CD14-positive monocyte (primary cell): ENCODE measurements at regions not wholly inside any gene's neighbourhood (a gene's known extent, or its start where the extent isn't known, plus 50 kb on each side); places are given as distances from the start of the nearest gene placed in this dataset.

Source experiments
- DNase-seq, 3 donors: peaks; one replicate each; pipeline ENCODE4 v3.0.0-alpha.2; 2011 to 2022
- H2AFZ ChIP-seq: 2 replicates; pipeline ENCODE4 v1.6.0; 2012; ENCODE audit warnings: mild to moderate bottlenecking, low read depth, low read length, inconsistent platforms; ENCODE audit not compliant: insufficient read depth, poor library complexity, severe bottlenecking
- H3K27ac ChIP-seq, 2 donors: 1 replicate in 1 of 2; 2 replicates in 1 of 2; pipeline ENCODE4 v1.5.1; 2012 to 2013; ENCODE audit warnings: low read length in 2 of 2, control low read depth in 1 of 2, inconsistent platforms in 1 of 2, low read depth in 1 of 2, mild to moderate bottlenecking in 1 of 2
- H3K27me3 ChIP-seq, 2 donors: one replicate each; pipeline versions ENCODE4 v1.6.0 to v1.6.1; 2011 to 2013; ENCODE audit warnings: low read length in 2 of 2; ENCODE audit not compliant: control insufficient read depth in 2 of 2, insufficient read depth in 2 of 2
- H3K36me3 ChIP-seq, 2 donors: replicated peaks in 1 of 2; 1 replicate in 1 of 2; 2 replicates in 1 of 2; pipeline versions ENCODE4 v1.5.1 to v1.6.1; 2012 to 2013; ENCODE audit warnings: low read length in 2 of 2, control low read depth in 1 of 2, inconsistent platforms in 1 of 2, mild to moderate bottlenecking in 1 of 2; ENCODE audit not compliant: insufficient read depth in 2 of 2, control insufficient read depth in 1 of 2
- H3K4me1 ChIP-seq, 2 donors: 1 replicate in 1 of 2; 2 replicates in 1 of 2; pipeline versions ENCODE4 v1.5.1 to v1.6.1; 2012 to 2013; ENCODE audit warnings: low read length in 2 of 2, control low read depth in 1 of 2, inconsistent platforms in 1 of 2, mild to moderate bottlenecking in 1 of 2, moderate library complexity in 1 of 2; ENCODE audit not compliant: insufficient read depth in 2 of 2, control insufficient read depth in 1 of 2
- H3K4me2 ChIP-seq: replicated peaks from 2 replicates; pipeline ENCODE3; 2012; ENCODE audit warnings: low read length, moderate library complexity, mild to moderate bottlenecking; ENCODE audit not compliant: poor library complexity, severe bottlenecking; ENCODE audit errors: extremely low read depth
- H3K4me3 ChIP-seq, 3 experiments: fragments of 200-600 bp in 1 of 3; sonication (generic) in 1 of 3; replicated peaks in 1 of 3; 1 replicate in 2 of 3; 2 replicates in 1 of 3; pipeline ENCODE4 v1.5.1; 2011 to 2013; ENCODE audit warnings: low read length in 3 of 3, mild to moderate bottlenecking in 3 of 3, control low read depth in 2 of 3, low read depth in 2 of 3, inconsistent platforms in 1 of 3, moderate library complexity in 1 of 3
- H3K79me2 ChIP-seq: 2 replicates; pipeline ENCODE4 v1.6.0; 2012; ENCODE audit warnings: mild to moderate bottlenecking, control low read depth, inconsistent platforms, low read length, moderate library complexity; ENCODE audit not compliant: insufficient read depth
- H3K9ac ChIP-seq: 2 replicates; pipeline ENCODE4 v1.6.0; 2017; ENCODE audit warnings: low read length, mild to moderate bottlenecking; ENCODE audit not compliant: insufficient read depth, poor library complexity, severe bottlenecking
- H3K9me3 ChIP-seq, 2 donors: replicated peaks in 1 of 2; 1 replicate in 1 of 2; 2 replicates in 1 of 2; pipeline versions ENCODE4 v1.5.1 to v1.6.1; 2012 to 2013; ENCODE audit warnings: low read length in 2 of 2, control low read depth in 1 of 2; ENCODE audit not compliant: control insufficient read depth in 1 of 2, insufficient read depth in 1 of 2
- H4K20me1 ChIP-seq: 2 replicates; pipeline ENCODE4 v1.6.0; 2012; ENCODE audit warnings: mild to moderate bottlenecking, low read length, control low read depth, moderate library complexity; ENCODE audit not compliant: insufficient read depth
- H3K27ac Mint-ChIP-seq, 7 donors: one replicate each; pipeline ENCODE4 v1.8.0; 2020; ENCODE audit warnings: mild to moderate bottlenecking in 7 of 7, mixed read lengths in 7 of 7, moderate library complexity in 6 of 7, inconsistent platforms in 2 of 7
- H3K27me3 Mint-ChIP-seq, 3 donors: one replicate each; pipeline ENCODE4 v1.8.0; 2021 to 2022; ENCODE audit warnings: low read depth in 3 of 3, mild to moderate bottlenecking in 3 of 3, mixed read lengths in 3 of 3, moderate library complexity in 3 of 3, inconsistent platforms in 1 of 3
- H3K36me3 Mint-ChIP-seq, 2 donors: one replicate each; pipeline ENCODE4 v1.8.0; 2020; ENCODE audit warnings: mixed read lengths in 2 of 2, inconsistent platforms in 1 of 2, mild to moderate bottlenecking in 1 of 2
- H3K4me1 Mint-ChIP-seq: one replicate; pipeline ENCODE4 v1.8.0; 2020; ENCODE audit warnings: mild to moderate bottlenecking, mixed read lengths
- H3K4me3 Mint-ChIP-seq, 2 donors: one replicate each; pipeline ENCODE4 v1.8.0; 2020; ENCODE audit warnings: mild to moderate bottlenecking in 2 of 2, mixed read lengths in 2 of 2, moderate library complexity in 1 of 2
- H3K9me3 Mint-ChIP-seq, 7 donors: one replicate each; pipeline ENCODE4 v1.8.0; 2020 to 2022; ENCODE audit warnings: mixed read lengths in 7 of 7, mild to moderate bottlenecking in 6 of 7, moderate library complexity in 6 of 7, inconsistent platforms in 2 of 7
- CTCF ChIP-seq: fragments of 200-600 bp; IDR thresholded peaks from one replicate; pipeline ENCODE4 v1.8.0; 2022; ENCODE audit warnings: antibody characterized with exemption, mild to moderate bottlenecking
- WGBS: methylation state at CpG from one replicate; pipeline ENCODE4 v1.1.5; 2013; ENCODE audit warnings: missing lambda C conversion rate; ENCODE audit not compliant: insufficient coverage; 5-methylcytosine and 5-hydroxymethylcytosine counted together
- intact Hi-C, 2 donors: fragments of 100-400 bp; cut with micrococcal nuclease; formaldehyde crosslinking; loops; one replicate each; pipeline versions ENCODE4 v1.15.0 to v1.15.1; 2023

GRCh38 chr4:43391069-43391468 is 498.6 kb downstream of the GRXCR1 start:
- H3K79me2 ChIP-seq: no peaks in the 10 kb centered on the region
- H3K4me2 ChIP-seq: no peak overlapping the region
- no peaks in the 10 kb centered on the region for H3K36me3 ChIP-seq
- Mint-ChIP-seq H3K27ac (no peak overlapping the region), H3K36me3 (no peaks in the 10 kb centered on the region), H3K27me3 (peaks cover 0 to 1% (median 0%) of the 10 kb centered on the region in 3 donors), H3K4me1 (no peaks in the 10 kb centered on the region), H3K9me3 (peaks cover 0 to 8% (median under 1%) of the 10 kb centered on the region in 7 donors), H3K4me3 (no peak overlapping the region)
- no CpG with 5 or more reads among the region's 1 CpG for WGBS
- no peaks in the 10 kb centered on the region for H3K4me1 ChIP-seq
- H3K27ac ChIP-seq: no peak overlapping the region
- no peak overlapping the region for H2AFZ ChIP-seq
- no peaks in the 10 kb centered on the region for H3K27me3 ChIP-seq
- no peak for DNase-seq
- no peak overlapping the region for H3K9ac ChIP-seq
- intact Hi-C loops: no loop called here
- peaks cover 6 to 12% of the 10 kb centered on the region in 2 donors for H3K9me3 ChIP-seq
- no peak overlapping the region for H3K4me3 ChIP-seq
- H4K20me1 ChIP-seq: no peaks in the 10 kb centered on the region
- TF ChIP-seq CTCF: no peak

GRCh38 chr4:43394976-43395375 is 502.5 kb downstream of the GRXCR1 start:
- WGBS: 72% methylated on average over 2 of the region's 3 CpGs
- Mint-ChIP-seq H3K9me3 (peaks cover 3 to 15% (median 8%) of the 10 kb centered on the region in 7 donors), H3K36me3 (no peaks in the 10 kb centered on the region)

More at GRCh38 chr4:43394976-43395375, 502.5 kb downstream of the GRXCR1 start:
- Mint-ChIP-seq H3K27ac (no peak overlapping the region), H3K4me3 (no peak overlapping the region), H3K27me3 (no peaks in the 10 kb centered on the region), H3K4me1 (no peaks in the 10 kb centered on the region)
- intact Hi-C loops: no loop called here
- Histone ChIP-seq H3K9me3 (peaks cover 10 to 21% of the 10 kb centered on the region in 2 donors), H3K4me1 (no peaks in the 10 kb centered on the region), H3K9ac (no peak overlapping the region), H3K27ac (no peak overlapping the region), H3K4me2 (no peak overlapping the region), H3K27me3 (no peaks in the 10 kb centered on the region), H3K36me3 (no peaks in the 10 kb centered on the region), H3K79me2 (no peaks in the 10 kb centered on the region), H4K20me1 (no peaks in the 10 kb centered on the region), H2AFZ (no peak overlapping the region), H3K4me3 (no peak overlapping the region)
- DNase-seq: no peak
- no peak for TF ChIP-seq CTCF
